K562 (cell line): ENCODE measurements at regions not wholly inside any gene's neighbourhood (a gene's known extent, or its start where the extent isn't known, plus 50 kb on each side); places are given as distances from the start of the nearest gene placed in this dataset.

ENCODE experiments used
- ATAC-seq: fragments of 200-7000 bp; cut with Tn5 transposase; 3 replicates; pipeline ENCODE4 v1.9.1; 2020; ENCODE audit warnings: moderate library complexity
- BruUV-seq: library from RNA; stranded (reverse); fragments of 400-500 nt; replicated peaks from 2 replicates; lab custom pipeline; 2021; lab: Mats Ljungman, UMichigan
- CTCF ChIA-PET: fragments of 300-600 bp; formaldehyde crosslinking; extraction: SDS; loops from one replicate; lab custom pipeline; 2021; ENCODE audit warnings: low intra/inter-chr PET ratio; lab: Yijun Ruan, JAX
- POLR2A ChIA-PET: fragments of 300-600, 350-650 bp; sonication (Branson Sonifier 250); formaldehyde crosslinking; extraction: SDS; loops from one replicate; lab custom pipeline; 2021; ENCODE audit warnings: antibody characterized with exemption, inconsistent platforms; lab: Yijun Ruan, JAX
- DNase-seq, 4 experiments: peaks; one replicate each; pipeline versions ENCODE4 v3.0.0 to v3.0.0-alpha.2; 2011 to 2018; ENCODE audit warnings: low spot score in 3 of 4, mixed read lengths in 3 of 4; ENCODE audit errors: extremely low read depth in 1 of 4
- FAIRE-seq: peaks from 2 replicates; lab custom pipeline; 2011; peaks lifted over from hg19 to GRCh38; lab: Jason Lieb, UNC
- H2AFZ ChIP-seq: 2 replicates; pipeline ENCODE4 v1.6.0; 2011; ENCODE audit warnings: low read depth, low read length, control low read depth, inconsistent platforms
- H3K27ac ChIP-seq: fragments of 200-600 bp; 3 replicates; pipeline ENCODE4 v1.8.0; 2011; ENCODE audit warnings: low read depth, mild to moderate bottlenecking, control low read depth, inconsistent platforms, low read length, moderate library complexity, mixed read lengths; ENCODE audit errors: extremely low read depth
- H3K27me3 ChIP-seq, 2 experiments: fragments of 300-600 bp in 1 of 2; 2 replicates in 1 of 2; 3 replicates in 1 of 2; pipeline versions ENCODE4 v1.6.0 to v1.8.0; 2011; ENCODE audit warnings: inconsistent platforms in 2 of 2, low read length in 2 of 2, mild to moderate bottlenecking in 1 of 2, mixed read lengths in 1 of 2, moderate library complexity in 1 of 2; ENCODE audit not compliant: control insufficient read depth in 2 of 2, insufficient read depth in 2 of 2
- H3K36me3 ChIP-seq: fragments of 300-600 bp; 3 replicates; pipeline ENCODE4 v1.8.0; 2011; ENCODE audit warnings: mild to moderate bottlenecking, low read length, inconsistent platforms; ENCODE audit not compliant: control insufficient read depth, insufficient read depth
- H3K4me1 ChIP-seq, 2 experiments: fragments of 200-600 bp in 1 of 2; replicated peaks in 1 of 2; 2 replicates in 1 of 2; 3 replicates in 1 of 2; pipeline versions ENCODE4 v1.5.1 to v1.8.0; 2011; ENCODE audit warnings: inconsistent platforms in 2 of 2, low read length in 2 of 2, mild to moderate bottlenecking in 1 of 2, mixed read lengths in 1 of 2, moderate library complexity in 1 of 2; ENCODE audit not compliant: control insufficient read depth in 2 of 2, insufficient read depth in 2 of 2
- H3K4me2 ChIP-seq: 2 replicates; pipeline ENCODE4 v1.6.1; 2011; ENCODE audit warnings: low read length, control low read depth, inconsistent platforms, mixed read lengths; ENCODE audit not compliant: insufficient read depth
- H3K4me3 ChIP-seq: fragments of 200-600 bp; sonication (generic), shearing (Covaris generic); 2 replicates; pipeline ENCODE4 v1.5.1; 2016; ENCODE audit warnings: control low read depth, inconsistent platforms
- H3K79me2 ChIP-seq: fragments of 200-600 bp; 3 replicates; pipeline ENCODE4 v1.8.0; 2011; ENCODE audit warnings: low read length, inconsistent platforms; ENCODE audit not compliant: control insufficient read depth, insufficient read depth
- H3K9ac ChIP-seq, 2 experiments: 2 replicates each; pipeline versions ENCODE4 v1.6.0 to v1.6.1; 2011; ENCODE audit warnings: low read depth in 2 of 2, low read length in 2 of 2, control low read depth in 1 of 2, inconsistent platforms in 1 of 2, mild to moderate bottlenecking in 1 of 2, mixed read lengths in 1 of 2; ENCODE audit not compliant: insufficient read depth in 1 of 2
- H3K9me1 ChIP-seq: one replicate; pipeline ENCODE4 v1.6.0; 2011; ENCODE audit warnings: inconsistent platforms, mild to moderate bottlenecking, low read length, moderate library complexity; ENCODE audit not compliant: control insufficient read depth, insufficient read depth
- H3K9me3 ChIP-seq: replicated peaks from 2 replicates; pipeline ENCODE4 v1.5.1; 2011; ENCODE audit warnings: low read depth, low read length, inconsistent platforms; ENCODE audit not compliant: control insufficient read depth, insufficient read depth
- H4K20me1 ChIP-seq: replicated peaks from 2 replicates; pipeline ENCODE4 v1.6.1; 2011; ENCODE audit warnings: low read length, inconsistent platforms, mixed read lengths; ENCODE audit not compliant: control insufficient read depth, insufficient read depth
- ATF1 ChIP-seq, 2 experiments: fragments of 450-650 bp in 1 of 2; IDR thresholded peaks; 2 replicates each; pipeline ENCODE4 v1.6.1; 2016; ENCODE audit warnings: missing compliant biosample characterization in 1 of 2, missing genetic modification characterization in 1 of 2
- CAMTA2 ChIP-seq: fragments of 250-450 bp; sonication (Bioruptor Pico); conservative IDR thresholded peaks from 2 replicates; pipeline ENCODE4 v1.5.1; 2022
- EZH2 ChIP-seq: IDR thresholded peaks from 2 replicates; pipeline ENCODE4 v1.6.1; 2012; ENCODE audit warnings: low read depth, mild to moderate bottlenecking, inconsistent platforms, low read length, borderline replicate concordance
- MTA3 ChIP-seq: fragments of 450-650 bp; formaldehyde crosslinking; IDR thresholded peaks from 2 replicates; pipeline ENCODE4 v1.6.1; 2017; ENCODE audit warnings: mild to moderate bottlenecking, borderline replicate concordance
- NR3C1 ChIP-seq: sonication (generic); formaldehyde crosslinking; IDR thresholded peaks from 2 replicates; pipeline ENCODE4 v1.8.1; 2022; ENCODE audit warnings: missing genetic modification reagents
- POLR2H ChIP-seq: IDR thresholded peaks from 2 replicates; pipeline ENCODE4 v1.6.1; 2016; ENCODE audit warnings: missing genetic modification characterization, low read depth, mild to moderate bottlenecking, control low read depth, missing compliant biosample characterization, moderate library complexity
- PRPF4 ChIP-seq: fragments of 200-400 bp; formaldehyde crosslinking; IDR thresholded peaks from one replicate; pipeline ENCODE4 v1.6.1; 2017; ENCODE audit warnings: low read length, low read depth, mild to moderate bottlenecking; ENCODE audit not compliant: insufficient read depth, poor library complexity, severe bottlenecking
- SMARCA4 ChIP-seq: fragments of 450-650 bp; IDR thresholded peaks from 2 replicates; pipeline ENCODE4 v1.6.1; 2016
- WHSC1 ChIP-seq: IDR thresholded peaks from one replicate; pipeline ENCODE4 v1.6.1; 2012; ENCODE audit warnings: low read length, control low read depth, inconsistent platforms
- ZBTB43 ChIP-seq: sonication (generic); formaldehyde crosslinking; IDR thresholded peaks from 2 replicates; pipeline ENCODE4 v1.8.0; 2023; ENCODE audit warnings: mild to moderate bottlenecking, missing genetic modification reagents
- ZFP91 ChIP-seq: sonication (generic); formaldehyde crosslinking; IDR thresholded peaks from 2 replicates; pipeline ENCODE4 v1.8.0; 2022; ENCODE audit warnings: mild to moderate bottlenecking, missing genetic modification reagents
- ZNF436 ChIP-seq: fragments of 250-450, 450-650 bp; sonication (Bioruptor Pico); formaldehyde crosslinking; IDR thresholded peaks from 2 replicates; pipeline ENCODE4 v1.7.0; 2020; ENCODE audit warnings: mild to moderate bottlenecking
- WGBS: fragments of 100-300 bp; shearing (Covaris generic); methylation state at CpG from one replicate; pipeline ENCODE4 v1.1.6; 2016; ENCODE audit warnings: low coverage, mixed read lengths; ENCODE audit not compliant: insufficient coverage; ENCODE audit errors: missing lambda C conversion rate; 5-methylcytosine and 5-hydroxymethylcytosine counted together
- in situ Hi-C: fragments of 300-500 bp; cut with MboI; formaldehyde crosslinking; loops from 4 replicates; pipeline ENCODE4 v1.15.0; 2018; ENCODE audit warnings: inconsistent platforms, mixed read lengths
- intact Hi-C: fragments of 100-400 bp; cut with micrococcal nuclease; formaldehyde crosslinking; loops from 2 replicates; pipeline ENCODE4 v1.14.2; 2022
- TF ChIP-seq, protein P1 (sequence below), 2 experiments: fragments of 200-800 bp in 1 of 2; sonication (Bioruptor generic) in 1 of 2; sonication (generic) in 1 of 2; formaldehyde crosslinking in 1 of 2; IDR thresholded peaks in 1 of 2; conservative IDR thresholded peaks in 1 of 2; 2 replicates each; pipeline versions ENCODE4 v1.5.0 to v1.6.1; 2016 to 2020; ENCODE audit warnings: missing compliant biosample characterization in 1 of 2, missing genetic modification characterization in 1 of 2, missing genetic modification reagents in 1 of 2
- TF ChIP-seq, protein P2 (sequence below): fragments of 450-650 bp; formaldehyde crosslinking; IDR thresholded peaks from 2 replicates; pipeline ENCODE4 v1.4.0; 2022; ENCODE audit warnings: mild to moderate bottlenecking, moderate library complexity

DNA sequence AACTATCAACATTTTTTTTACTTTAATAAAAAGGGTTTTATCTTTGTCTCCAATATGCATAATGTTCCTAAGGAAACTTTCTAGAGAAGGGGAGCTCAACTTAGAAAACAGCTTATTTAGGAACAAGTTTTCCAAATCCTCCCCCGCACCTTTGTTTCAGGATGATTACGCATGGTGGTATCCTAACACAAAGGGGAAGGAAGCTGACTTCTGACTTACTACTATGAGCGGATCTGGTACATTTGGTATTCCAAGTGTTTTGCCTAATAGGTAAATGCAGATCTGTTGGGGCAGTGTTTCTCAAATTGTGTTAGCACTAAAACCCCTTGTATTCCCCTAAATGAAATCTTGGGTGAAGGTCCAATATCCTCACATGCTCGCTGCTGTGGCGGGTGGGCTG is 229.3 kb upstream of the KLF14 start:
- WGBS, result 88% methylated on average over 5 of the region's 5 CpGs
- no peak overlapping the region for H3K9ac ChIP-seq
- H3K4me3 ChIP-seq, result no peak overlapping the region
- no peak overlapping the region for H3K4me2 ChIP-seq
- no peak overlapping the region for H2AFZ ChIP-seq
- no peaks in the 10 kb centered on the region for H3K9me3 ChIP-seq
- intact Hi-C loops, result loop anchor here (5.0 kb wide), 1 partner anchor 51 kb away; no protein-coding TSS in a partner anchor
- POLR2A ChIA-PET, result interaction anchor here (0.9 to 2.1 kb wide), 2 partner anchors 8 to 33 kb away, joined by 3 to 6 read pairs; no protein-coding TSS in a partner anchor
- H3K9me1 ChIP-seq, result no peaks in the 10 kb centered on the region
- H3K27me3 ChIP-seq, result no peaks in the 10 kb centered on the region
- no TSS peak for BruUV-seq
- no peak for TF ChIP-seq ATF1 (CRISPR knock-in tag; IDR thresholded peaks at IDR 0.05)
- TF ChIP-seq ATF1 (tag; IDR thresholded peaks at IDR 0.05), result no peak
- TF ChIP-seq WHSC1, result no peak
- no peak for TF ChIP-seq NR3C1
- TF ChIP-seq, protein P1, sequence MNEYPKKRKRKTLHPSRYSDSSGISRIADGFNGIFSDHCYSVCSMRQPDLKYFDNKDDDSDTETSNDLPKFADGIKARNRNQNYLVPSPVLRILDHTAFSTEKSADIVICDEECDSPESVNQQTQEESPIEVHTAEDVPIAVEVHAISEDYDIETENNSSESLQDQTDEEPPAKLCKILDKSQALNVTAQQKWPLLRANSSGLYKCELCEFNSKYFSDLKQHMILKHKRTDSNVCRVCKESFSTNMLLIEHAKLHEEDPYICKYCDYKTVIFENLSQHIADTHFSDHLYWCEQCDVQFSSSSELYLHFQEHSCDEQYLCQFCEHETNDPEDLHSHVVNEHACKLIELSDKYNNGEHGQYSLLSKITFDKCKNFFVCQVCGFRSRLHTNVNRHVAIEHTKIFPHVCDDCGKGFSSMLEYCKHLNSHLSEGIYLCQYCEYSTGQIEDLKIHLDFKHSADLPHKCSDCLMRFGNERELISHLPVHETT (CRISPR knock-in tag; conservative IDR thresholded peaks at IDR 0.05 in 1 of 2, IDR thresholded peaks at IDR 0.05 in 1 of 2), result no peak
- TF ChIP-seq PRPF4, result no peak
- TF ChIP-seq ZNF436 (CRISPR knock-in tag), result no peak
- TF ChIP-seq EZH2, result no peak
- no peak for TF ChIP-seq ZBTB43 (CRISPR knock-in tag)
- TF ChIP-seq, protein P2, sequence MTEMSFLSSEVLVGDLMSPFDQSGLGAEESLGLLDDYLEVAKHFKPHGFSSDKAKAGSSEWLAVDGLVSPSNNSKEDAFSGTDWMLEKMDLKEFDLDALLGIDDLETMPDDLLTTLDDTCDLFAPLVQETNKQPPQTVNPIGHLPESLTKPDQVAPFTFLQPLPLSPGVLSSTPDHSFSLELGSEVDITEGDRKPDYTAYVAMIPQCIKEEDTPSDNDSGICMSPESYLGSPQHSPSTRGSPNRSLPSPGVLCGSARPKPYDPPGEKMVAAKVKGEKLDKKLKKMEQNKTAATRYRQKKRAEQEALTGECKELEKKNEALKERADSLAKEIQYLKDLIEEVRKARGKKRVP (CRISPR knock-in tag), result no peak
- no peak for TF ChIP-seq ZFP91 (CRISPR knock-in tag)
- TF ChIP-seq SMARCA4, result no peak
- no peak for TF ChIP-seq CAMTA2 (CRISPR knock-in tag)
- no peak for TF ChIP-seq MTA3
- TF ChIP-seq POLR2H, result no peak
- TF ChIP-seq, all 486 proteins: peak for 0
- Histone ChIP-seq H3K4me1 (peaks cover 0 to 22% of the 10 kb centered on the region in 2 experiments; a peak in 3 of 5 replicates), H3K79me2 (no peaks in the 10 kb centered on the region), H3K27ac (no peak overlapping the region), H4K20me1 (no peaks in the 10 kb centered on the region), H3K36me3 (no peaks in the 10 kb centered on the region)
- FAIRE-seq (no peak), DNase-seq (no peak), ATAC-seq (no peak)
- CTCF ChIA-PET, result no interaction called here
- in situ Hi-C loops, result no loop called here
